GM21390 (cell line): ENCODE measurements at regions not wholly inside any gene's neighbourhood (a gene's known extent, or its start where the extent isn't known, plus 50 kb on each side); places are given as distances from the start of the nearest gene placed in this dataset.

Experiments
- ATAC-seq: cut with Tn5 transposase; IDR thresholded peaks from one replicate; pipeline ENCODE4 v1.9.1; 2021; ENCODE audit not compliant: unreplicated experiment

- ATAC-seq, result no peak
Observed at GRCh38 chr9:71213633-71214032, 92.2 kb upstream of the TRPM3 start.

GRCh38 chr9:71210326-71210725, 88.9 kb upstream of the TRPM3 start:
- no peak for ATAC-seq

GRCh38 chr9:71209890-71210289, 88.5 kb upstream of the TRPM3 start:
- ATAC-seq, result no peak

GRCh38 chr9:71202931-71203330, 81.5 kb upstream of the TRPM3 start:
- ATAC-seq, result no peak

GRCh38 chr9:71191708-71192107, 70.3 kb upstream of the TRPM3 start:
- no peak for ATAC-seq

GRCh38 chr9:71183251-71183650, 61.8 kb upstream of the TRPM3 start:
- no peak for ATAC-seq

- ATAC-seq, result no peak
Observed at GRCh38 chr9:71179183-71179582, 57.8 kb upstream of the TRPM3 start.

- ATAC-seq, result no peak
Observed at GRCh38 chr9:71177901-71178300, 56.5 kb upstream of the TRPM3 start.

GRCh38 chr9:71171517-71171916, 50.1 kb upstream of the TRPM3 start:
- ATAC-seq, result no peak
